ENCODE measurements at regions not wholly inside any gene's neighbourhood (a gene's known extent, or its start where the extent isn't known, plus 50 kb on each side); places are given as distances from the start of the nearest gene placed in this dataset.

DNA sequence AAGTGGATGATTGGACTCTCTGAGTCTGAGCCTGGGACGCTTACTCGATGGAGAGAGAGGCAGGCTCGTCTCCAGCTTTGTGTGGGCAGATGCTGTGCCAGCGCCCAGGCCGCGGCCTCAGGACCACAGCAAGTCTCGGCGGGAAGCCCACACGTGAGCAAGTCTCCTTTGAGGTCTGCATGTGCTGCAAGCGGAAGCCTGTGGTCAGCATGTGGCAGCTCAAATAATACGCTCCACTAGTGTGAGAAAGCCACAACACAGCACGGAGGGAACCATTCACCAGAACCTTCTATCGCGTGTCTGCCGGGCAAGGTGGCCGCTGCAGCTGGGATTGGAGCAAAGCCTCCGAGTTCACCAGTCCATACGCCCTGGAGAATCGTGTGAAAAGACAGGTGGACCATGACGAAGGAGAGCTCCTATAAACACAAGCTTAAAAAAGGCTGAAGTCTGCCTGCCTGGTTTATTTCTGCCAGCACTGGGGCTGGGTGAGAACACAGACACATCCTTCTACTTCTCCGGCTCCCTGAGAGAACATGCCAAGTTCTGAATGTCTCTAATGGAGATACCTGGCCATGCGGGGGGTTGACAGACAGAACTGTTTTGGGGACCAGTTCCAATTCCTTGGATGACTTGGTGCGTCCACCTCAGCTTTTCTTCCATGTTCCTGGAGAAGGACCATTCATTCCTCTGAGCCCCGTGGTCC lies 82.0 kb upstream of the LRIG1 start:
- TF ChIP-seq CTCF (conservative IDR thresholded peaks at IDR 0.05; ENCODE audit: low read depth, low read length) (no peak), EZH2 (IDR thresholded peaks at IDR 0.05; ENCODE audit: low read length, unreplicated experiment) (no peak), EZH2phosphoT487 (IDR thresholded peaks at IDR 0.05; ENCODE audit: borderline replicate concordance, low read length) (no peak)
